HCT116 (cell line): ENCODE measurements at regions not wholly inside any gene's neighbourhood (a gene's known extent, or its start where the extent isn't known, plus 50 kb on each side); places are given as distances from the start of the nearest gene placed in this dataset.

Experiments used
- ATAC-seq: fragments of 200-7000 bp; cut with Tn5 transposase; 2 replicates; pipeline ENCODE4 v1.9.1; 2020; ENCODE audit warnings: mild to moderate bottlenecking, moderate library complexity
- BruUV-seq: library from RNA; stranded (reverse); fragments of 400-500 nt; replicated peaks from 2 replicates; lab custom pipeline; 2021; lab: Mats Ljungman, UMichigan
- CTCF ChIA-PET: fragments of 300-600 bp; sonication (Branson Sonifier 250); formaldehyde crosslinking; loops from one replicate; lab custom pipeline; 2021; ENCODE audit warnings: antibody characterized with exemption; lab: Charles Lee
- POLR2A ChIA-PET: fragments of 300-600, 350-600 bp; sonication (Branson Sonifier 250); formaldehyde crosslinking; loops from one replicate; lab custom pipeline; 2021; ENCODE audit warnings: antibody characterized with exemption; lab: Charles Lee
- RAD21 ChIA-PET, 2 experiments: fragments of 300-600 bp; sonication (Branson Sonifier 250); formaldehyde crosslinking; loops; one replicate each; lab custom pipeline; 2023; ENCODE audit warnings: low total read pairs in 2 of 2; ENCODE audit not compliant: uncharacterized antibody in 2 of 2, unreplicated experiment in 2 of 2, low non-redundant PET in 1 of 2; lab: Charles Lee
- DNase-seq: peaks from one replicate; pipeline ENCODE4 v3.0.0-alpha.2; 2010; ENCODE audit warnings: low read depth, low spot score
- H2AFZ ChIP-seq: fragments of 200-600 bp; shearing (Covaris generic), sonication (generic); 2 replicates; pipeline ENCODE4 v1.6.1; 2017; ENCODE audit warnings: low read depth, mixed run types, mixed read lengths, antibody characterized with exemption, low read length; ENCODE audit not compliant: poor library complexity, severe bottlenecking
- H3K27ac ChIP-seq: 2 replicates; pipeline ENCODE4 v1.5.1; 2012; ENCODE audit warnings: low read depth, low read length
- H3K27me3 ChIP-seq: fragments of 200-600 bp; sonication (generic); 2 replicates; pipeline ENCODE4 v1.6.1; 2016; ENCODE audit warnings: mixed run types, low read length, mixed read lengths; ENCODE audit not compliant: insufficient read depth
- H3K36me3 ChIP-seq, 2 experiments: fragments of 200-500 bp in 1 of 2; fragments of 200-600 bp in 1 of 2; sonication (Bioruptor generic) in 1 of 2; sonication (generic) in 1 of 2; 2 replicates each; pipeline versions ENCODE4 v1.5.1 to v1.6.1; 2014 to 2016; ENCODE audit warnings: low read length in 2 of 2, inconsistent platforms in 1 of 2, mixed read lengths in 1 of 2, mixed run types in 1 of 2; ENCODE audit not compliant: insufficient read depth in 2 of 2, control insufficient read depth in 1 of 2
- H3K4me1 ChIP-seq, 2 experiments: fragments of 200-600 bp in 1 of 2; sonication (generic) in 1 of 2; 2 replicates each; pipeline versions ENCODE4 v1.5.1 to v1.6.1; 2012 to 2017; ENCODE audit warnings: low read length in 2 of 2, inconsistent platforms in 1 of 2, mild to moderate bottlenecking in 1 of 2, mixed read lengths in 1 of 2, mixed run types in 1 of 2, moderate library complexity in 1 of 2; ENCODE audit not compliant: insufficient read depth in 2 of 2, control insufficient read depth in 1 of 2
- H3K4me2 ChIP-seq: fragments of 200-600 bp; sonication (generic); 2 replicates; pipeline ENCODE4 v1.6.1; 2017; ENCODE audit warnings: mixed run types, low read length, mixed read lengths
- H3K4me3 ChIP-seq, 2 experiments: fragments of 200-600 bp in 1 of 2; sonication (generic) in 1 of 2; replicated peaks in 1 of 2; 2 replicates each; pipeline ENCODE4 v1.5.1; 2011 to 2016; ENCODE audit warnings: low read length in 2 of 2, control low read depth in 1 of 2, low read depth in 1 of 2, mild to moderate bottlenecking in 1 of 2, mixed read lengths in 1 of 2, mixed run types in 1 of 2
- H3K79me2 ChIP-seq: fragments of 200-600 bp; sonication (generic); 2 replicates; pipeline ENCODE4 v1.6.1; 2017; ENCODE audit warnings: mild to moderate bottlenecking, mixed run types, low read length, moderate library complexity, mixed read lengths; ENCODE audit not compliant: insufficient read depth
- H3K9ac ChIP-seq: fragments of 200-600 bp; sonication (generic); 2 replicates; pipeline ENCODE4 v1.6.1; 2016; ENCODE audit warnings: low read length, mixed read lengths
- H3K9me2 ChIP-seq: fragments of 200-600 bp; sonication (generic), shearing (Covaris generic); 2 replicates; pipeline ENCODE4 v1.6.1; 2017; ENCODE audit warnings: mixed run types, mild to moderate bottlenecking, moderate library complexity; ENCODE audit not compliant: insufficient read depth
- H3K9me3 ChIP-seq, 2 experiments: fragments of 200-500 bp in 1 of 2; fragments of 200-600 bp in 1 of 2; sonication (Bioruptor generic) in 1 of 2; sonication (generic) in 1 of 2; 2 replicates each; pipeline ENCODE4 v1.6.1; 2014 to 2017; ENCODE audit warnings: low read length in 2 of 2, mixed read lengths in 2 of 2, inconsistent platforms in 1 of 2, low read depth in 1 of 2, mild to moderate bottlenecking in 1 of 2, mixed run types in 1 of 2, moderate library complexity in 1 of 2; ENCODE audit not compliant: control insufficient read depth in 1 of 2, insufficient read depth in 1 of 2
- H4K20me1 ChIP-seq: fragments of 200-600 bp; sonication (generic), shearing (Covaris generic); 2 replicates; pipeline ENCODE4 v1.6.1; 2017; ENCODE audit warnings: mixed run types, mild to moderate bottlenecking, moderate library complexity; ENCODE audit not compliant: insufficient read depth
- CBX3 ChIP-seq: IDR thresholded peaks from 2 replicates; pipeline ENCODE4 v1.6.1; 2012; ENCODE audit warnings: low read depth
- EGR1 ChIP-seq: IDR thresholded peaks from 2 replicates; pipeline ENCODE4 v1.6.1; 2012; ENCODE audit warnings: low read depth
- EZH2 ChIP-seq: fragments of 200-600 bp; sonication (generic); IDR thresholded peaks from 2 replicates; pipeline ENCODE4 v1.6.1; 2017; ENCODE audit warnings: antibody characterized with exemption, mixed run types
- EZH2phosphoT487 ChIP-seq: fragments of 200-600 bp; IDR thresholded peaks from 2 replicates; pipeline ENCODE4 v1.6.1; 2018; ENCODE audit warnings: antibody characterized with exemption, borderline replicate concordance
- FOSL1 ChIP-seq: IDR thresholded peaks from 2 replicates; pipeline ENCODE4 v1.6.1; 2012; ENCODE audit warnings: low read depth
- JUND ChIP-seq: IDR thresholded peaks from 2 replicates; pipeline ENCODE4 v1.6.1; 2012
- POLR2AphosphoS5 ChIP-seq: IDR thresholded peaks from 2 replicates; pipeline ENCODE4 v1.6.1; 2011; ENCODE audit warnings: mild to moderate bottlenecking, low read depth, low read length, moderate library complexity
- RAD21 ChIP-seq: IDR thresholded peaks from 2 replicates; pipeline ENCODE4 v1.6.1; 2012; ENCODE audit warnings: low read depth, mild to moderate bottlenecking
- SRF ChIP-seq: IDR thresholded peaks from 2 replicates; pipeline ENCODE4 v1.6.1; 2012; ENCODE audit warnings: low read depth
- TCF7L2 ChIP-seq: IDR thresholded peaks from 2 replicates; pipeline ENCODE4 v1.7.0; 2011; ENCODE audit warnings: borderline replicate concordance, inconsistent platforms; ENCODE audit not compliant: insufficient read depth, insufficient read length; ENCODE audit errors: extremely low read depth
- intact Hi-C: fragments of 100-400 bp; cut with micrococcal nuclease; formaldehyde crosslinking; loops from 2 replicates; pipeline ENCODE4 v1.10.0; 2022
- TF ChIP-seq, protein P1 (sequence below), 3 experiments: fragments of 200-600 bp in 1 of 3; sonication (generic) in 1 of 3; IDR thresholded peaks in 2 of 3; conservative IDR thresholded peaks in 1 of 3; 2 replicates each; pipeline ENCODE4 v1.5.1; 2012 to 2017; ENCODE audit warnings: low read depth in 2 of 3, low read length in 2 of 3, antibody characterized with exemption in 1 of 3, borderline replicate concordance in 1 of 3, control low read depth in 1 of 3, mild to moderate bottlenecking in 1 of 3, mixed read lengths in 1 of 3, mixed run types in 1 of 3, moderate library complexity in 1 of 3; ENCODE audit not compliant: insufficient read depth in 1 of 3
- TF ChIP-seq, protein P2 (sequence below): IDR thresholded peaks from 2 replicates; pipeline ENCODE4 v1.6.1; 2012

DNA sequence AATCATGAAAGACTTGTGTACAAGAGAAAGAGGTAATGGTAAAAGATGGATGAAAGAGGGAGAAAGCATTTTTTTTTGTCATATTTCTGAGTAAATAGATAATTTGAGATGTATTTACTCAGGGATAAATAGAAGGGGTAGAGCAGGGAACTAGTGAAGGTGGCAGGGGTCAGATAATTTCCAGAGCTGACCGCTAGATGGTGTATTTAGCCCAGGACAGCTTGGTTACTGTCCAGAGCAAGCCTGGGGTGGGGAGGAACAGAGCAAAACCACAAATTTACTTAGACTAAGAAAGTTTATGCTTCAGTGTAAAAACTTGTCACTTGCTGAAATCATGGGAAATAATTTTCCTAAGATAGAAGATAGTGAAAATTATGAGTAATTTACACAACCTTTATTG, 91.5 kb downstream of the XCL2 start:
- TF ChIP-seq, protein P1, sequence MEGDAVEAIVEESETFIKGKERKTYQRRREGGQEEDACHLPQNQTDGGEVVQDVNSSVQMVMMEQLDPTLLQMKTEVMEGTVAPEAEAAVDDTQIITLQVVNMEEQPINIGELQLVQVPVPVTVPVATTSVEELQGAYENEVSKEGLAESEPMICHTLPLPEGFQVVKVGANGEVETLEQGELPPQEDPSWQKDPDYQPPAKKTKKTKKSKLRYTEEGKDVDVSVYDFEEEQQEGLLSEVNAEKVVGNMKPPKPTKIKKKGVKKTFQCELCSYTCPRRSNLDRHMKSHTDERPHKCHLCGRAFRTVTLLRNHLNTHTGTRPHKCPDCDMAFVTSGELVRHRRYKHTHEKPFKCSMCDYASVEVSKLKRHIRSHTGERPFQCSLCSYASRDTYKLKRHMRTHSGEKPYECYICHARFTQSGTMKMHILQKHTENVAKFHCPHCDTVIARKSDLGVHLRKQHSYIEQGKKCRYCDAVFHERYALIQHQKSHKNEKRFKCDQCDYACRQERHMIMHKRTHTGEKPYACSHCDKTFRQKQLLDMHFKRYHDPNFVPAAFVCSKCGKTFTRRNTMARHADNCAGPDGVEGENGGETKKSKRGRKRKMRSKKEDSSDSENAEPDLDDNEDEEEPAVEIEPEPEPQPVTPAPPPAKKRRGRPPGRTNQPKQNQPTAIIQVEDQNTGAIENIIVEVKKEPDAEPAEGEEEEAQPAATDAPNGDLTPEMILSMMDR (IDR thresholded peaks at IDR 0.05 in 2 of 3, conservative IDR thresholded peaks at IDR 0.05 in 1 of 3; ENCODE audit: borderline replicate concordance in 1 of 3, insufficient read depth in 1 of 3, low read depth in 2 of 3, low read length in 2 of 3): peak; percentile 15 to 64 (median 57); a peak in 4 of 6 replicates
- no peak for TF ChIP-seq EZH2
- TF ChIP-seq TCF7L2: no peak
- peak; percentile 50 for TF ChIP-seq RAD21
- peak; percentile 87 for TF ChIP-seq CBX3
- TF ChIP-seq EZH2phosphoT487: no peak
- H3K27me3 ChIP-seq: no peaks in the 10 kb centered on the region
- CTCF ChIA-PET: no interaction called here
- DNase-seq (no peak), ATAC-seq (peak; percentile 55; the same call in 1 of the 2 replicates)
- intact Hi-C loops: no loop called here
- RAD21 ChIA-PET: no interaction called here
- no peaks in the 10 kb centered on the region for H3K4me1 ChIP-seq
- H2AFZ ChIP-seq: no peak overlapping the region
- H3K9me2 ChIP-seq: no peaks in the 10 kb centered on the region
- no TSS peak for BruUV-seq
- H3K4me3 ChIP-seq: no peak overlapping the region
- peaks cover 13 to 15% of the 10 kb centered on the region in 2 experiments; a peak in 3 of 4 replicates for H3K9me3 ChIP-seq
- H3K79me2 ChIP-seq: no peaks in the 10 kb centered on the region
- H3K27ac ChIP-seq: no peak overlapping the region
- no peak overlapping the region for H3K9ac ChIP-seq
- no peaks in the 10 kb centered on the region for H3K36me3 ChIP-seq
- no peaks in the 10 kb centered on the region for H4K20me1 ChIP-seq
- no peak overlapping the region for H3K4me2 ChIP-seq
- POLR2A ChIA-PET: no interaction called here

DNA sequence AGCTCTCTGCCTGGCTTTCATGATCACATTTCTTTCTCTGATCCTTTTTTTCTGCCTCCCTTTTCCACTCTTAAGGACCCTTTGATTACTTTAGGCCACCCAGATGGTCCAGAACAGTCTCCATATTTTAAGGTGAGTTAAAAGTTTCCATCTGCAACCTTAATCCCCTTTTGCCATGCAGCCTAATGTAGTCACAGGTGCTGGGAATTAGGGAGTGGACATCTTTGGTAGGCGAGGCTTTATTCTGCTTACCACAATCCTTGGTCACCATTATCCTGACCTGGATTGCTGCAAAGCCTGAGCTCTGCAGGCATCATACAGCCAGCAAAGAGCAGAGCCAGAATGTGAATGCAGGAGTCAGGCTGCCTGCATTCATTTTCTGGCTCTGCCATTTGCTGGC, 95.9 kb downstream of the XCL2 start:
- no peak overlapping the region for H3K27ac ChIP-seq
- RAD21 ChIA-PET: no interaction called here
- H3K9me2 ChIP-seq: no peaks in the 10 kb centered on the region
- peaks cover 9 to 14% of the 10 kb centered on the region in 2 experiments; a peak in 3 of 4 replicates for H3K9me3 ChIP-seq
- no peak overlapping the region for H3K4me3 ChIP-seq
- ATAC-seq (no peak), DNase-seq (no peak)
- H3K36me3 ChIP-seq: no peaks in the 10 kb centered on the region
- H2AFZ ChIP-seq: no peak overlapping the region
- BruUV-seq: no TSS peak
- H3K4me2 ChIP-seq: no peak overlapping the region
- CTCF ChIA-PET: no interaction called here
- H3K79me2 ChIP-seq: no peaks in the 10 kb centered on the region
- POLR2A ChIA-PET: no interaction called here
- no peak overlapping the region for H3K9ac ChIP-seq
- intact Hi-C loops: no loop called here
- H4K20me1 ChIP-seq: no peaks in the 10 kb centered on the region
- TF ChIP-seq EGR1: no peak
- TF ChIP-seq POLR2AphosphoS5: no peak
- no peak for TF ChIP-seq RAD21
- TF ChIP-seq JUND: no peak
- TF ChIP-seq FOSL1: no peak
- TF ChIP-seq, protein P2, sequence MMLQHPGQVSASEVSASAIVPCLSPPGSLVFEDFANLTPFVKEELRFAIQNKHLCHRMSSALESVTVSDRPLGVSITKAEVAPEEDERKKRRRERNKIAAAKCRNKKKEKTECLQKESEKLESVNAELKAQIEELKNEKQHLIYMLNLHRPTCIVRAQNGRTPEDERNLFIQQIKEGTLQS: no peak
- no peak for TF ChIP-seq CBX3
- TF ChIP-seq SRF: no peak
- H3K27me3 ChIP-seq: no peaks in the 10 kb centered on the region
- H3K4me1 ChIP-seq: no peaks in the 10 kb centered on the region
